Fibroblast of skin of back (primary cell): ENCODE measurements at regions not wholly inside any gene's neighbourhood (a gene's known extent, or its start where the extent isn't known, plus 50 kb on each side); places are given as distances from the start of the nearest gene placed in this dataset.

Experiments
- DNase-seq: peaks from one replicate; pipeline ENCODE4 v3.0.0-alpha.2; 2013

DNA sequence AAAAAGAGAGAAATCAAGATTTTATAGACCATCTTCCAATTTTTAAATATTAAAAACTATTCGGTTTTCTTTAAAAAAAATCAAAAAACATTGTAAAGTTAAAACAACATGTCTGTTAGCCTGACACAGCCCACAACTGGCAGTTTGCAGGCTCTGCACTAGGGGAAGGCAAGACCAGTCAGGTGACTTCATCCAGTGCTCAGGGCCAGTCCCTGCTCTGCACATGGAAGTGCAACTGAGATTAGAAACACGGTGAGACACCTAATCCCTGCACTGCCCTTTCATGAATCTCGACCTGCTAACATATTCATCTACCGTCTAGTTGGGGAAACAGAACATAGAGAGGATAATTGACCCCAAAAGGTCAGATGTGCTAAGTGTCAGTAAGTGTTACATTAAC, 135.2 kb downstream of the BARD1 start:
- no peak for DNase-seq

DNA sequence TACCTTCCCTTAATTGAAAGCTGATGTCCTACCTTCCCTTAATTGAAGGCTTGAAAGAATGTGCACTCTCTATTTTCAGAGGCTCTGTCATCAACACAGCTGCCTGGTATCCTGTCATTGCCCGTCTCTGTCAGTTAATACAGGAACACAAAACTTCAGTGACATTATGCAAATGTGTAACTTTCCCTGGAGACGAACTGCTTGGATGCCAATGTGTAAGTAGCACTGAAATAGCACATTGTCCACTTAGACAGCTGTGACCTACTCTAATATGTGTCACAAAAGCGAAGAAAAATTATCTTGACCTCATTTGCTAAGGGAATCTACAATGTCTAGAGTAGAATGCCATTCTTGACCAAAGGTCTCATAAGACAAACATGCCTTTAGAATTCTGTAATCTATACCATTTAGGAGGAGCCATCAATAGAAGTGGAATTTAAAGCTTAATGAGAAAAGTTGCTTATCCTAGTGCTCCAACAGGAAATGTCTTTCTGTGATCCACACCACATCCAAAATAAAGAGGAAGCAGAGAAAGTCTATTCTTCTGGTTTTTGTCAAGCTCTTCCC, 138.1 kb downstream of the BARD1 start:
- DNase-seq: peak; percentile 62

DNA sequence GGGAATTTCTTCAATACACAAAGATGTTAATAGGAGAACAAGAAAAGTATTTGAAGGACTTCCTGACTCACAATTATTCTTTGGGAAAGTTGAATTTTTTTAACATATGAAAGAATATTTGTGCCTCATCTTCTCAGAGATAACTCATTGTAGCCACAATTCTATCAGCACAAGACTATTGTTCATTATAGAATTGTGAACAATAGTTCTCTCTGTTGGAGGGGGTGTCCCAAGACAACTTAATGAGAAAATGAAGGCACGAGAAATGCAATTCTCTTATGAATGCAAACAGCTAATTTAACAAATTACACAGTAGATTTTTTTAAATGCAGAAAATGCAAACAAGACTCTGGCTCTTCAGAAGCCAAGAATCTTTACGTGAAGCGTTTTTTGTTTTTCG, 157.0 kb downstream of the BARD1 start:
- peak; percentile 17 for DNase-seq

DNA sequence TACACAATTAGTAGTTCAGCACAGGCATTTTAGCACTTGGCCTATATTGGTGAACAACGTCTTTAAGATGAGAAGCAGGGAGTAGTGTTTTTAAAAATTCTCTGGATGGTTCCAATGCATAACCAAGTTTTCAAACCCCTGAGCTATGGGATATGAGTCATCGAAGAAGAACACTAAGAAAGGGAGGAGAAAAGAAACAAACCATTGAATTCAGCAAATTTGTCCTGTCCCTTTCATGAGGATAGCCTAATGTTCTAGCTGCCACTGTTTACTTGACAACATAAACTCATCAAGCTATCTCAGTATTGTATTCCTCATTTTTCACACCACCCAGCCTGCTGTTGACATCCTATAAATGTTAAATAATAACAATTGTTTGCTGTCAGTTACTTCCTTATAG, 158.0 kb downstream of the BARD1 start:
- DNase-seq: peak; percentile 67

DNA sequence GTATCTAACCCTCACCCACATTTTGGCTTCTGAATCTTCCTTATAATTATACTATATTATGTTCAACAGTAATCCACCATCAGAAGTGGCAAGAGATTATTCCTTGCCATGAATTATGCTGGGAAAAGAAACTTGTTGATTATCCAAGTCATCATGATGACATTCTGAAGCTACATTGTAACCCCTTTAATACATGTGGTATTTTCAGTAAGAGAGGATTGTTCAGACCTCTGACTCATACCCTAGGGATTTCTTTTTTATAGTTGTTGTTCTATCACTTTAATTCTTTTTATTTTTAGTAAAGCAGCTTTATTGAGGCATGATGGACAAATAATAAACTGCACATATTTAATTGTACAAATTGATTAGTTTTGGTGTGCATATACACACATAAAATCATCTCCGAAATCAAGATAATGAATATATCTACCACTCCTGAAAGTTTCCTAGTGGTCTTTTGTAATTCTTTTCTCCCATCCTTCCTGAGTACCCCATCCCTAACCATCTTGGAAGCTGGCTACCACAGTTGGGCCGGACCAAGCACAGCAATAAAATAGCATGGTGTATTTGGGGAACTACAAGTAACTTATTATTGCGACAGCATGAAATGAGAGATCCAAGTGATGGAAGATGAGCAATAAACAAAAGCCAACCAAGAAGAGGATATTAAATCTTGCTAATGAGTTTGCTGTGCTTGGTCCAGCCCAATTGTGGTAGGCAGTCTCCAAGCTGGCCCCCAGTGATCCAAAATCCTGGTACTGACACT, 159.9 kb downstream of the BARD1 start:
- DNase-seq: peak; percentile 86

DNA sequence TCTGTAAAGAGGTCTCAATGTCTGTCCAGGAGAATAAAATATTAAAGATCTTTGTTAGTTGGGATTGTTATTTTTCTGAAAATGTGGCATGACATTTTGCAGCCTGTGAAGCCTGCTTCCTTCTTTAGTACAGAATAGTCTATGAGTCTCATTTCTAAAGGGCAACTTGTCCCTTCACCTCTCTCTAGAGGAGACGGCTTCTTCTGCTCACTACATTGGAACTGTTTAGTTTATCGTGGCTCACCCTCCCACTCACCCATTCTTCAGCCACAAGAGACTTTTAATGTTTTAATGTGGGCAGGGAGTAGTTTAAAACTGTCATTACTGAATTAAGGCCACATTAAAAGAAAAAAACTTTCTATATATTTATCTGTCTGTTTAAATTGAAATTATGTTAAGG, 161.0 kb downstream of the BARD1 start:
- no peak for DNase-seq

DNA sequence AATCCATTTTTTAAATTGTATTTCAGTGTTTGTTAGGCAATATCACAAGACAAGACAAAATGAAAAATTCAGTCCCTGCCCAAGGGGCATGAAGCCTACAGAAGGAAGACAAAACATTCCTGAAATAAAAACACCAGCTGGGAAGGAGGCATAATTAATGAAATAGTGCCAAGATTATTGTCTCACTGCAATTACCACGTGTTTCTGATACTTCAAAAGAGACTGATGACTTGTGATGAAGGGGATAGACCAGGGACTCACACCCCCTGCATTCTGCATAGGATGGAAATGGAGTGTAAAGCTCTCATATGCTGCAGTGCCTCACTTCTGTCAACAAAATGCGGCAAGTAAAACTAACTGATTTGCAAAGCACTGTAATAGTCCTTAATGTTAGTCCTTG, 178.1 kb downstream of the BARD1 start:
- DNase-seq: no peak

DNA sequence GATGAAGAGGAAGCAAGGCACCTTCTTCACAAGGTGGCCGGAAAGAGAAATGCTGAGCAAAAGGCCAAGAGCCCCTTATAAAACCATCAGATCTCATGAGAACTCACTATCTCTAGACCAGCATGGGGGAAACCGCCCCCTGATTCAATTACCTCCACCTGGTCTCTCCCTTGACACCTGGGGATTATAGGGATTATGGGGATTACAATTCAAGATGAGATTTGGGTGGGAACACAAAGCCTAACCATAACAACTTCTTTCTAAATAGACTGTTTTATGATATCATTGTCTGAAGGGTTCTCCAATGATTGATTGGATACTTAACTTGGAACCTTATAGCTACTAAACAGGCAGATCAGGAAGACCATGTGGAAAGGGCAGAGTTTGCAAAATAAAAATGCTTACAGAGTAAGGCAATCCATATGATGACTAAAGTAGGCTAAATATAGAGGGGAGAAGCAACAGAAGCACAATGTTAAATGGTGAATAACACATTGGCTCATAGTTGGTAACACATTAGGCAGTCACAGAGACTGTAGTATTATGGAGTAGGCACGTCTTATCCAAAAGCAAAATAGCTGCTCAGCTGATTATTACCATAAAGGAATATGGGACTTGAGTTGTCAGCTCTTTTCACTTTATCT, 179.0 kb downstream of the BARD1 start:
- DNase-seq: peak; percentile 51

DNA sequence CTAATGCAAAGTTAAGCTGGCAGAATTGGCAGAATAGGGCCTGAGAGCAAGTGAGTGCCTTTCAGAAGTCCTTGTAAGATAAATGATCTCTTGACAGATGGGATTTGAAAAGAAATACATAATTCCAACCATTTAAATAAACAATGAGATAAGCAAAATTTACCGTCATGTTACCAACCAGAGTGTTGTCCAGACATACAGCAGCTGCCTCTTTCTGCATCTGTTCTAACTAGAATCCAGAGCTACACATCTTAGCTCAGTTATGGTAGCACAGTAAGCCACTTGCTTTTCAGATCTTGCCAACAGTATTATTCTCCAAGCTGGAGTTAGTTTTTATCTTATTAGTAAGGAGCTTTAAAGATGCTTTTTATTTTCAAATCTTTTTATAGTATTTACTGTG, 179.6 kb downstream of the BARD1 start:
- no peak for DNase-seq
